ENCODE measurements at regions not wholly inside any gene's neighbourhood (a gene's known extent, or its start where the extent isn't known, plus 50 kb on each side); places are given as distances from the start of the nearest gene placed in this dataset.

- no peak for DNase-seq
Observed at GRCh38 chr14:98819867-98820206, 452.2 kb downstream of the BCL11B start.

DNA sequence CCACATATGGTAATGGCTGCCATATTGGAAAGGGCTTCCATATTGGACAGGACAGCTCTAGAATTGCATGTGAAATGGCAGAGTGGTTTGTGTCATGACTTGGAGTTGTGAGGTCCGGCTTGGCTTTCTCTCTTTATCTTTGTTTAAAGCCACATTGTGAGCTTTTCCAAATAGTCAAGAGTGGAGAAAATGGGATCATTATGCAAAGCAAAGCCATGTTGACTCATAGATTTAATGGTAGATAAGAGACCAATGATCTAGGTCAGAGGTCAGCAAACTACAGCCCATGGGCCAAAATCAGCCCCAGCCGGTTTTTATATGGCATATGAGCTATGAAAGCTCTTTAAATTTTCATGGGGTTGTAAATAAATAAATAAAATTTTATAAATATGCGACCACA, 449.1 kb downstream of the BCL11B start:
- no peak for DNase-seq

DNA sequence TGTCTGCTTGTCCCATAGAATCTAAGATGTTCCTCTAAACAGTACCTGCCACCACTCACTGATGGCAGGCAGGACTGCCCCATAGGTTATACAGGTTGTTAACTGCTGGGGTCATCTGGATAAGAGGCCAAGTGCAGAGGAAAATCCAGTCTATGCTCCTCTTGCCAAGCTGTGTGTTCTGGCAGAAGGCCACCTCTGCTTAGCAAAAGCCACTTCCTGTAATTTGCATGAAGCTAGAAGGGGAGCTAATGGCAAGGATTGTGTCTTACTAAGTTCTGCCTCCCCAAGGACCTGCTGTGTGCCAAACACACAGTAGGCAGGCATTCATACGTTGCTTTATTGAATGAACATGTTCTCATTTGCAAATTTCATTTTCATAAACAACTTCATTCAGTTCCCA, 445.4 kb downstream of the BCL11B start:
- DNase-seq = peak; percentile 49

- no peak for DNase-seq
Observed at GRCh38 chr14:98834119-98834518, 437.9 kb downstream of the BCL11B start.

DNA sequence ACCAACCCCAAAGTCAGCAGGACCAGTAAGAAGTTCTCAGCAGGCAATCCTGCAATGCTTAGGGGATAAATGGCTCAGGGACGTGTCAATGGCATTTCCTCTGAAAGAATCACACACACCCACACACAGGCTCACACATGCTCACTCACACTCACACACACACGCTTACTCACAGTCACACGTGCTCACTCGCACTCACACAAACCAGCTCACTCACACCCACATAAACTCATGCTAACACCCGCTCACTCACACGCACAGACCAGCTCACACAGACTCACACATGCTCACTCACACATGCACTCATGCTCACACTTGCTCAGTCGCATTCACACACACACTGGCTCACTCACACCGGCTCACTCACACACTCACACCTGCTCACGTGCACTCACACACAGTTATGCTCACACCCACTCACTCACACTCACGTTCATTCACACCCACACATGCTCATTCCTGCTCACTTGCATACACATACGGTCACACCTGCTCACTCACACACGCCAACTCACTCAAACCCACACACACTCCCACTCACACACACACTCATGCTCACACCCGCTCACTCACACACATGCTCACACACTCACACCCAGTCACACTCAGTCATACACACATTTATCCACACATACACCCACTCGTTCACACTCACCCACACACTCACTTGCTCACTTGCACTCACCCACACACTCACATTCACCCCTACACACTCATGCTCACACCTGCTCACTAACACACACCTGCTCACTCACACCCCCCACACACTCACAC, 436.8 kb downstream of the BCL11B start:
- DNase-seq = no peak

GRCh38 chr14:98835825-98836100, 436.2 kb downstream of the BCL11B start:
- no peak for DNase-seq

GRCh38 chr14:98840091-98840490, 431.9 kb downstream of the BCL11B start:
- no peak for DNase-seq

- no peak for DNase-seq
Observed at GRCh38 chr14:98840511-98840910, 431.5 kb downstream of the BCL11B start.

DNA sequence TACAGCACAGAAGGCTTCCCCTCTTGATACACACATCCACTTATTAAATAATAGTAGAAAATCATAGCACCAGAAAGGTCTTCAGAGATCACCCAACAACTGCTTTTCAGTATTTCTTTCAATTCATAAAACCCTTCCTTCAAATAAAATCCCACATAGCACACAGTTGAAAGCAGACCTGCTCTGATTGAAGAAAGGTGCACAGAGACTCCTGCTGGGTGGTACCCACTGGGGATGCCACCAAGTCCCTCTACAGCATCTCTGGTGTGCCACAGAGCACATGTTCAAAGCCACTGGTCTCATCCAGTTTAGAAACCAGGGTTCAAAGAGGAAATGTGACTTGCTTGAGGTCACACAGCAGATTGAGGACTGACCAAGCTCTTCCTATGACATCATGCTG, 427.5 kb downstream of the BCL11B start:
- no peak for DNase-seq

- DNase-seq = no peak
Observed at GRCh38 chr14:98847521-98848468, 424.2 kb downstream of the BCL11B start.

DNA sequence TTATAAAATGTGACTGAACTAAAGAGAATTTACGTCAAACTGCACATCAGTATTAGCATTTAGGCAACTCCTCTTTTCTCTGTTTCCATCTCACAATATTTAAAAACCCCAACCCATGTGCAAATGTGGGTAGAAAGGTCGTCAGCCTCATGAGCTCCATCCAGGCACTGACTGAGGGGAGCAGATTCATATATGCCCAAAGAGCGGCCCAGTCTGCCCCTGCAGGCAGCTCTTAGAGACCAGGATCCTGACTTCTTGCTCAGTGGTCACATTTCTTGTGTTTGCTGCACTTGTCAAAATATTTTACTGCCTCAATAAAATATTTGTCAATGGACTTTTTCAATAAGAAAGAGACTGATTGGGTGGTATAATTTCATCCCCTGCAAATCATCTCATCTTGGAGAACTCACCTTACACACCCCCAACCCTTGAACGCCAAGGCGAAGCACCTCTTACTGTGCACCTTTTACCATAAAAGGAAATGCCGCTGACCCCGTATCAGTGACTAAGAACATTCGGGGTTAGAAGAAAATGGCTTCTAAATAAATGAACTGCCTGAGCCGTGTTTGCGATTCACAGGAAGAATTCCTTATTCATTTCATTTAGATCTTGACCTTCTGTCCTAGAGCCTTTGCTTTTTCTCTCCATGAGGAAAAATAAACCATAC, 418.8 kb downstream of the BCL11B start:
- DNase-seq = no peak

DNA sequence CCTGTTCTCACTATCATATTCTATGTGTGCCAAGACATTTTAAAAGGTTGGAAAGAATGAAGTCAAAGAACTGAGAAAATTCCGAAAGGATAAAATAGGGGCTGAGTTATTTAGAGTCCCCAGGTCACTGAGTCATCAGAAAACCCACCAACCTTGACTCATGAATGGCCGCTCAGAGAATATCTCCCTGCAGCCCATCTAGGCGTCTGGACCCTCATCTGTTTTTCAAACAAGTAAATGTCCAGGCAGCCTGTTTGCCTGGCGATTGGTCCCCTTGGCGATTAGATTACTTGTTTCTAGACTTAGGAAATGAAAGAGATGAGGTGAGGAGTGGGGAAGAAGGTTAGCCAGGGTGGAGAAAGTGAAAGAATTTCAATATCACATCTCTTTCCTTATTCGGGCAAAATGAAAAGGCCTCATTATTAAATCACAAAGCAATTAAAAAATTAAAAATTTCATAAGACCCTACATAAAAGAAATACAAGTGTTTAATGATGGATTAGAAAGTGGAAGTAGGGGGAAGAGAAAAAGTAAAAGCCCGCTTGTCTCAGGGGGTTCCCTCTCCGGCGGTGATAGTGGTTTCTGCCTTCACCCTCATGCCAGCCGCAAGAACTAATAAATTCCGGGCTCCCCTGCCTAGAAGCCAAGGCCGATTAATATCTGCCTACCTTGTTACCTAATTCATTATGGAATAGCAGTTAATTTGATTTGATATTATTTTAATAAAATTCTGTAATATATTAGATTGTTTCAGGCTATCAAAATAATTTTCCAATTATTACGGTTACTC, 415.9 kb downstream of the BCL11B start:
- DNase-seq = no peak

DNA sequence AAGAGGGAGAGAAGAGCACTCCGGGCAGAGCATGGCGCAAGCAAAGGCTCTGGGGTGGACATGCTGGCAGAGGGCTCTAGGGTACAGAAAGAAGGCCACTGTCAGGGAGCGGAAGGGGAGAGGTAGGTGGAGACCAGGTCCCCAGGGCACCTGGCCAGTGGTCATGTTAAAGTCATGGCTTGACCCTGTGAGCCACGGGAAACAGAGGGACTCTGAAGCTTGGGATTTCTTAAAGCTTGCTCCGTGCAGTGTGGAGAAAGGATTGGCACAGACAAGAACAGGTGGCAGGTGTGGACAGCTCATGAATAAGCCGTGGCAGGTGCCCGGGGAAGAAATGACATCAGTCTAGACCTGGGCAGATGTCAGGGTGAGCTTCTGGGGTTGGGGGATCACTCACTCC, 413.8 kb downstream of the BCL11B start:
- DNase-seq = no peak

DNA sequence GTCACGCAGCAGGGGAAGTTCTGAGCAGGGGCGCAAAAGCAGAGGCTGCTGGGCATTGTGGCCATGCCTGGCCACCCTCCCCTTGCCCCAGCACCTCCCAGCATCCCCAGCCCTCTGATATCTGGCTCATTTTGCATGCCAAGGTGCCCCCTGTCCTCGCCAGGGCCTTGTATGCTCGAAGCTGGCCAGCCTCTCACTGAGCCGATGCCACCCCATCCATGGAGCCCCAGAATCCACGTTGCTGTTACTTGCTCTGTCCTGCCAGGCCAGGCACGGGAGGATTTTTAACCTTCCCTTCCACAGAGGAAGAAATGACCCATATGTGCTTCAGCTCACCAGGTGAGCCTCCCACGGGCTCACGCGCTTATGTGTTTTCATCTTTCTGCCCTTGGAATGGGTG, 413.4 kb downstream of the BCL11B start:
- DNase-seq = no peak

- DNase-seq = no peak
Observed at GRCh38 chr14:98859301-98859700, 412.7 kb downstream of the BCL11B start.

- DNase-seq = no peak
Observed at GRCh38 chr14:98864211-98864610, 407.8 kb downstream of the BCL11B start.

DNA sequence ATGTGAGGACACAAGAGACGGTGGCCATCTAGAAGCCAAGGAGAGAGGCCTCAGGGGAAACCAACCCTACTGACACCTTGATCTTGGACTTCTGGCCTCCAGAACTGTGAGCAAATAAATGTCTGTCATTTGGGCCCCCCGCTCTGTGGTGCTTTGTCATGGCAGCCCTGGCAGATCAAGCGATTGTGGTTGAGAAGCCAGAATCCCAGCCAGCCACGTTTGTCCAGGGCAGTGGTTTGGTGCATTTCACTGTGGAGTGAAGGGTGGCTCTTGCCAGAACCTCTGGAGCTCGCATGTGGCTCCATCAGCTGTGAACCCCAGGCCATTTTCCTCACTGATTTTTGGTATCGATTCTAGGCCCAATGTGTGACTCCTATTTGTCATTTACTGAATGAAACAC, 404.9 kb downstream of the BCL11B start:
- DNase-seq = no peak

- DNase-seq = no peak
Observed at GRCh38 chr14:98867726-98868125, 404.3 kb downstream of the BCL11B start.

DNA sequence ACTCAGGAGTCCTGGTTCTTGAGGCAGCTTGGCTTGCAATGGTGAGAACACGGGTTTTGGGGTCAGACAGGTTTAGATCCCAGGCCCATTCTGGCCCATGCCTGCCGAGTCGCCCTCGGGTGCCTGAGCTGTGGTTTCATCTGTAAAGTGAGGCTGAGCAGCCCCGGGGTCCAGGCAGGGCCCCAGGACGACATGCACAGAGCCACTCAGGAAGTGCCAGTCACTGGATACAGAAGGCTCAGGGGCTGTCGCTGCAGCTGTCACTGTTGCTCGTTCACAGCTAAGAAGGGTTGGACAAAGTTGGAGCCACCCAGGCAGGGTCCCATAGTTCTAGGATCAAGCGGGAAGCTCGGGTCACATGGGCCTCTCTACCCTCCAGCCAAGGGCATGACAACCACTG, 403.1 kb downstream of the BCL11B start:
- no peak for DNase-seq

GRCh38 chr14:98871796-98872195, 400.2 kb downstream of the BCL11B start:
- DNase-seq = no peak

- DNase-seq = no peak
Observed at GRCh38 chr14:98877065-98877464, 394.9 kb downstream of the BCL11B start.

- DNase-seq = no peak
Observed at GRCh38 chr14:98878282-98878681, 393.7 kb downstream of the BCL11B start.

GRCh38 chr14:98886982-98887381, 385.0 kb downstream of the BCL11B start:
- no peak for DNase-seq
